Fibroblast of the conjunctiva (primary cell): ENCODE measurements at regions not wholly inside any gene's neighbourhood (a gene's known extent, or its start where the extent isn't known, plus 50 kb on each side); places are given as distances from the start of the nearest gene placed in this dataset.
"Not testable (repeated sequence)": the region's sequence is repeated elsewhere in the genome, so short reads cannot be mapped to it uniquely, and the experiment has no call there.

ENCODE experiments used
- DNase-seq: peaks from one replicate; pipeline ENCODE4 v3.0.0-alpha.2; 2010; ENCODE audit warnings: low read depth

- DNase-seq, result no peak
These were observed 626.1 kb downstream of the COL12A1 start for GRCh38 chr6:74579794-74580193.

GRCh38 chr6:74579047-74579446 lies 626.8 kb downstream of the COL12A1 start:
- no peak for DNase-seq

- DNase-seq, result peak; percentile 71
These were observed 627.5 kb downstream of the COL12A1 start for GRCh38 chr6:74578339-74578738.

GRCh38 chr6:74577619-74578018 lies 628.2 kb downstream of the COL12A1 start:
- DNase-seq, result no peak

GRCh38 chr6:74574794-74575193 lies 631.1 kb downstream of the COL12A1 start:
- no peak for DNase-seq

- no peak for DNase-seq
These were observed 632.2 kb downstream of the COL12A1 start for GRCh38 chr6:74573613-74574012.

GRCh38 chr6:74570044-74570443 lies 635.8 kb downstream of the COL12A1 start:
- no peak for DNase-seq

GRCh38 chr6:74568861-74569260 lies 637.0 kb downstream of the COL12A1 start:
- DNase-seq, result no peak

GRCh38 chr6:74567923-74568290 lies 637.9 kb downstream of the COL12A1 start:
- not testable (repeated sequence) for DNase-seq

GRCh38 chr6:74567281-74567922 lies 638.5 kb downstream of the COL12A1 start:
- no peak for DNase-seq

- DNase-seq, result no peak
These were observed 648.6 kb downstream of the COL12A1 start for GRCh38 chr6:74557236-74557635.

- DNase-seq, result no peak
These were observed 651.8 kb downstream of the COL12A1 start for GRCh38 chr6:74554041-74554440.

GRCh38 chr6:74551896-74552295 lies 654.0 kb downstream of the COL12A1 start:
- no peak for DNase-seq

- no peak for DNase-seq
These were observed 655.0 kb downstream of the COL12A1 start for GRCh38 chr6:74550821-74551220.

- no peak for DNase-seq
These were observed 656.1 kb downstream of the COL12A1 start for GRCh38 chr6:74549746-74550145.

GRCh38 chr6:74534465-74535211 lies 671.2 kb downstream of the COL12A1 start:
- peak; percentile 8 for DNase-seq

GRCh38 chr6:74519163-74519562 lies 686.7 kb downstream of the COL12A1 start:
- DNase-seq, result peak; percentile 43

GRCh38 chr6:74518035-74518434 lies 687.8 kb downstream of the COL12A1 start:
- no peak for DNase-seq

GRCh38 chr6:74510878-74511277 lies 695.0 kb downstream of the COL12A1 start:
- DNase-seq, result no peak

- DNase-seq, result no peak
These were observed 698.2 kb downstream of the COL12A1 start for GRCh38 chr6:74507649-74508048.

GRCh38 chr6:74505391-74505790 lies 700.5 kb downstream of the COL12A1 start:
- DNase-seq, result no peak

- no peak for DNase-seq
These were observed 700.9 kb downstream of the COL12A1 start for GRCh38 chr6:74504941-74505340.

GRCh38 chr6:74492587-74492986 lies 713.3 kb downstream of the COL12A1 start:
- no peak for DNase-seq

- no peak for DNase-seq
These were observed 713.9 kb downstream of the COL12A1 start for GRCh38 chr6:74491844-74492374.
